HG03342 (cell line): ENCODE measurements at regions not wholly inside any gene's neighbourhood (a gene's known extent, or its start where the extent isn't known, plus 50 kb on each side); places are given as distances from the start of the nearest gene placed in this dataset.

Experiments used
- ATAC-seq: cut with Tn5 transposase; IDR thresholded peaks from one replicate; pipeline ENCODE4 v1.9.1; 2021; ENCODE audit warnings: mild to moderate bottlenecking, moderate library complexity; ENCODE audit not compliant: unreplicated experiment

DNA sequence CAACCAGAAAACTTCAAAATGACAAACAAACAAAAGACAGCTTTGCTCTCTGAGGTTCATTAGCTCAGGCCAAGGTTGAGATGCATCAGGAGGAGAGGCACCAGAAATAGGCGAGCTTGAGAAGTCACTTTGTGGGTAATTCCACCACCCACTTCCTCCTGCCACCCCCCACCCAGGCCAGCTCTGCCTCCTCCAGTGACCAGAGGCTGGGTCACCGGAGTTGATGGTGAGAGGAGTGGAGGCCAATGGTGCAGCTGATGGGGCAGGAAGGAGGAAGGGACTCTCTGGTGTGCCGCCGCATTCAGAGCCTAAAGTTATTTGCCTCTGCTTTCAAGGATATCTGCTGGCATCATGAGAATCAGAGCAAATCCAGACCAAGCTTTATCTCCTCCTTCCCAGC lies 73.8 kb upstream of the ASTN2 start:
- ATAC-seq, result no peak

DNA sequence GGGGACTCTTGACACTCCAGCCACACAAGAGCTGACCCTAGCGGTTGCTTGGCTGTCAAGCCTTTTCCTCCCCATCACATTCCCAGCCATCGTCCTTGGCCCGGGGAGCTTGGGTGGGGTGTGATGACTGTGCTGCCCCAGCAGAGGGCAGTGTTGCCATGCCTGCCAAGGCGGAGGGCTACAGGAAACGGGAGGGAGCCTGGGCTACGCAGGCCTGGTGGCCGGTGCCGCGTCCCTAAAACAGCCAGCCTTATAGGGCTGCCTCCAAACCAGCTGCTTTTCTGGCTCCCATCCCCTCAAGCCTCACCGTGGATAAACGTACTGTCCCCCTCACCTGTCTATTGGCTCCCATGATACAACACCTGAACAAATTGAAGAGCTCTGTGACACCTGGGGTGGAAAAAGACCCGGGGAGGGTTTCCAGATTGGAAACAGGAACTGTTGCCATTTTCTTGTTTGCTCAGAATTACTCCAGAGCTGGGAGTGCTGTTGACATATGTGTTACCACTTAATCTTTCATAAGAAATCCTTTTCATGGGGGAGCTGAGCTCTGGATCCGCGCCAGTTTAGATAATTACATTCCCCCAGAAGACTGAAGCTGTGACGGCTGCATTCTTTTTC lies 72.8 kb upstream of the ASTN2 start:
- peak; percentile 94 for ATAC-seq

DNA sequence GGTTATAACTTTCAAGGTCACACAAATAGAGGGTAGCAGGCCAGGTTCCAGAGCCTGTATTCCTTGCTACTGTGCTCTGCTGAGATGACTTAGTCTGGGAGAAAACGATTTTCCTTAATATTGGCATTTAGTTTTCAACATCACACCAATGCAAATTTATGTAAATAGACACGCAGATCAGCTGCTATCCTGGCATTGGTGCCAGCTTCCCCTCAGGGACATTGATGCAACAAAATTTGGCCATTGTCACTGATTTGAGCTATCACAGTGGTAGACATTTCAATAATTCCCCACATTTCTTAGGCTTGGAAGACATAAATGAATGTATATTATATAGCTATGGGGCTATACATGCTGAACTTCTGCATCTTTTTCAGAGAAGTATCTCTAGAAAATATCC lies 71.6 kb upstream of the ASTN2 start:
- no peak for ATAC-seq

DNA sequence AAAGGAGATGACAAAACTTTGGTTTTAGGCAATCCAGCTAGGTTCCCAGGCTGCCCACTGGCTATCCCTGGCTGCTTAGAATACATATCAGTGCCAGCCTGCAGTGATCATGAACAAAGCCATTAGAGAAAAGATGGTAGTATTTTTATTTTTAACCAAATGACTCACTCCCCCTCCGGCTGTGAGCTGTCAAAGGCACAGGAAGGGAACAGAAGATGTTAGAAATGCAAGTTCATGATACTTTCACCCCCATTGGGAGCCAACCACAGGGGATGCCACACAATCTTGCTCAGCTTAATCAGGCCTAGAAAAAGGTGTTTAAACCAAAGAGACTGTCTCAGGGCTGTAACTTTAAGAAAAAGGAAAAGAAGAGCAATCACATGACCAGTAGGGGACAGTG lies 70.3 kb upstream of the ASTN2 start:
- no peak for ATAC-seq

DNA sequence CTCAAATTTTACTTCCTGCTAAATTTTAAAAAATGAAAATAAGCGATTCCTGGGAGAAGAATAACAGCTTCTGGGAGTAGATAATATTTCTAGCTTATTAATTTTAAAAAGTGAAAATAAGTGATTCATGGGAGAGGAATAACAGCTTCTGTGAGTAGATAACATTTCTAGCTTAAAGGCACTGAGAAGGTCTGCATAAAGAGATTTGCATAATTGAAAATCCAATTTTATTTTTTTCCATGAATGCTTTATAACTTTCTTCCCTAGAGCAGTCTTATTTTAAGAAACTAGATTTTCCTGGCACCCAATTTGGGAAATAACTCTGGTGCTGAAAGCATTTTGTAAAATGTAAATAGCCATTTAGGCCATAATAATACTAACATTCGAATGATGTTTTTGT lies 65.9 kb upstream of the ASTN2 start:
- no peak for ATAC-seq

DNA sequence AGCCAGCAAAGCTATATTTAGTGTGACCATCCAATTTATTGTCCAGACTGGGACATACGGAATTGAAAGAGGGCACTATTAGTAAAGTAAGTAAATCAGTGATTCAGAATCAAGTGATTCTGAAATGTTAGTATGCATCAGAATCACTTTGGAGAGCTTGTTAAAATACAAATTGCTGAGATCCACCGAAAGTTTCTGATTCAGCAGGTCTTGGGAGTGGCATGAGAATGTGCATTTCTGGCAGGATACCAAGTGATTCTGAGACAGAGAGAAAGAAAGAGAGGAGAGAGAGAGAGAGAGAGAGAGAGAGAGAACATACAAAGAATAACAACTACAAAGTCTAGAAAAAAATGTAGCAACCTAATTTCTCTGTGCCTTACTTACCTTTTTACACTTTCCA lies 65.4 kb upstream of the ASTN2 start:
- ATAC-seq, result no peak

DNA sequence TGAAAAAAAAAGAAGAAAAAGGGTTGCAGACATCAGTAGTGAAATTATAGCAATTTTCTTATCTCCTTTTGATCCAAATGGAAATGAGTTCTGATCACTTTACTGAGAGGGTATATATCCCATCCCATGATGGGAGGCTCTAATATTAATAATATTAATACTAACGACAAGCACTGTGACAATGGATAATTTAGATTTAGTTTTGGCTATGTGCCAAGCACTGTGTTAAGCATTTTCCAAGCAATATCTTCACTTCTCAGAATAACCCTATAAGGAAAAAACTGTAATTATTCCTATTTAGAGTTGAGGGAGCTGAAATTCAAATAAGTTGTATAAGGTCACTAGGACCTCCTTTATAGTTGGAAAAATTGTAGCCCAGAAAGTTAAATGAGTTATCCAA lies 58.4 kb upstream of the ASTN2 start:
- ATAC-seq, result no peak

DNA sequence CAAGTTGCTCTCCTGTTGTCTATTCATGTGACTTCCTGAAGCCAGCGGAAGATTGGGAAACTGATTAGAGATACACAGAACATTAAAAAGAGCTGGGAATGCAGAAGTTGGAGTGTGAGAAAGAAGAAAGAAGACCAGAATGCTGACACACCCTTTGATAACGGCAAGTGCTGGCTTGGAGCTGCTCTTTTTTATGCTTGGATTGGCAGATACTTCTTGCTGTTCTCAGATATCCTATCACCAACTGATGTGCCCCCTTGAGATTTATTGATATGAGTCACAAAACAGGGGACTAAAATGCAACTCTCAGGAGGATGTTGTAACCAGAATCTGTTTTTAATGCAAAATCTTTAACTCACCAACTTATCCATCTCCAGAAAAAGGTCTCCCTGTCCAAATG lies 56.0 kb upstream of the ASTN2 start:
- ATAC-seq, result no peak

DNA sequence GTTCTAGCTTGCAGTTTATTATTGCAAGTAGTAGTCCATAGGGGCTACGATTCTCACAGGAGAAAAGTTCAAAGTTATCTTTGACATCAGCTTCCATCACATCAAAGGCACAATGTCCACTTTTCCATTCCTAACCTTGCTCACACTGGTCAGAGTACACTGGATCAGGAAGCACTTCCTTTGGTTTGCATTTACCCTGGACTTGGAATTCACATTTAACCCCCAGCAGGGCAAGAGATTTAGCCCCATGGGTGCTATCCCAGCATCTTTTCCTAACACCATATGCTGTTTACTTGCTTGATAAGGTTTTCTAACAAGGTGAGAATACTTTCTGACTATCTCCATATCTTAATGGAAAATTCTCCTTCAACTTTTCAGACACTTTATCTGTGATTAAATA lies 55.6 kb upstream of the ASTN2 start:
- ATAC-seq, result no peak

DNA sequence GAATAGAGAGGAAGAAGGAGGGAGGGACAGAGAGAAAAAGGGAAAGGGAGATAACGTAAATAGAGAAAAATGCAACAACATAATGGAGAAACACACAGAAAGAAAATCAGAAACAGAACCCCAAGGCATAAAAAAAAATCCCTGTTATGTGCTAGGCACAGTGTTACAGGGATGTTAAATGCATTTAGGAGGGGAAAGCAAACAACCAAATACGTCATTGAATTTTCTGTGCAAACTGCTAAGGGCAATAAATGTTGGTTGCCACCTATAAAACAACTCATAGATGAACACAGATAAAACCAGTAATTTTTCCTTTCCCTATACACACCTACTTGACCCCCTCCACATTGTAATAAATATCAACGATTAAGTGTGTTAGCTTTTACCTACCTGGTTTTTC lies 51.3 kb upstream of the ASTN2 start:
- no peak for ATAC-seq

DNA sequence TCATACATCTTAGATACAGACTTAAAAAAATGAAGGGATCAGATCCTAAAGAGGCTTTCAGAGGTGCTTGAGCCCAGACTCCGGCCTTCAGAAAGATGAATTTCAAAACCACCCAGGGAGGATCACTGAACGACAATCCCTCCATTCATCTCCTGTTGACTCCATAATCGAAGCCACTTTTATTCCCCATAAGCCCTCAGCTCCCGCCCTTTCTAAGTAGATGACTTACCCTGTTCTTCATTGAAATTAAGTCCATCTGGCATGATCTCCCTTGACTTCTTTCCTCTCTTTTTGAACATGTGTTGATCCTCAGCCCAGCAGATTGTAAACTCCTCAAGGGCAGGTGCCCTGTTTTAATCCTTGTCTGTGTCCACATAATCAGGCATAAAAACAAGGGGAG lies 50.8 kb upstream of the ASTN2 start:
- no peak for ATAC-seq

DNA sequence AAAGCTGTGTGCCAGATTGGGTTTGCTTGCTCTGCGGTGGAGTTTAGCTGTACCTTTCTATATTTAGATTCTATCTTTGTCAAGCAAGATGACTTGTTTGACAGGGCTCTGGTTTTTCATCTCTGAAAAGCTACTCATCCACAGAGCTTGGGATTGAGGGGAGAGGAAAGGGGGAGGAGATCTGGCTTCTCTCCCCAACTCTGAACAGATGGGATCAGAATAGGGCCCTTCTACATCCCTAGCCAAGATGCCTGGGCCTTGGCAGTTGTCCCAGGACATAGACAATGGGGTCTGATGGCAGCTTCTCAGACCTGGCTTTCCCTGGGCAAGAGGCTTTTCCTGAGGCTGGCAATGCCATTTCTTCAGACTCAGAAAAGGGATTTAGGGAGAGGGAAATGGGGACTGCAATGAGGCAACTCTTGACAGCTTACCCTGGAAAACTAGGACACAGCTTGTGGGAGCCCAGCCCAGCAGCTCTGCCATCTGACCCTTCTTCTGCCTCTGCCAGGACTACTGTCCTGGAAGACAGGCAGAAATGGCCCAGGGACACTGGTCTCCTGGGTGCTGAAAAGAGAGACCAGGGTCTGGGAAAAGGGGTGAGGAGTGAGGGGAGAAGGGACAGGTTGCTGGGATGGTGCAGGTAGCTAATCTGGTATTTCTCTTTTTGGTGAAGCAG lies 50.2 kb upstream of the ASTN2 start:
- no peak for ATAC-seq
